ENCODE measurements at regions not wholly inside any gene's neighbourhood (a gene's known extent, or its start where the extent isn't known, plus 50 kb on each side); places are given as distances from the start of the nearest gene placed in this dataset.
"Not testable (repeated sequence)": the region's sequence is repeated elsewhere in the genome, so short reads cannot be mapped to it uniquely, and the experiment has no call there.

DNA sequence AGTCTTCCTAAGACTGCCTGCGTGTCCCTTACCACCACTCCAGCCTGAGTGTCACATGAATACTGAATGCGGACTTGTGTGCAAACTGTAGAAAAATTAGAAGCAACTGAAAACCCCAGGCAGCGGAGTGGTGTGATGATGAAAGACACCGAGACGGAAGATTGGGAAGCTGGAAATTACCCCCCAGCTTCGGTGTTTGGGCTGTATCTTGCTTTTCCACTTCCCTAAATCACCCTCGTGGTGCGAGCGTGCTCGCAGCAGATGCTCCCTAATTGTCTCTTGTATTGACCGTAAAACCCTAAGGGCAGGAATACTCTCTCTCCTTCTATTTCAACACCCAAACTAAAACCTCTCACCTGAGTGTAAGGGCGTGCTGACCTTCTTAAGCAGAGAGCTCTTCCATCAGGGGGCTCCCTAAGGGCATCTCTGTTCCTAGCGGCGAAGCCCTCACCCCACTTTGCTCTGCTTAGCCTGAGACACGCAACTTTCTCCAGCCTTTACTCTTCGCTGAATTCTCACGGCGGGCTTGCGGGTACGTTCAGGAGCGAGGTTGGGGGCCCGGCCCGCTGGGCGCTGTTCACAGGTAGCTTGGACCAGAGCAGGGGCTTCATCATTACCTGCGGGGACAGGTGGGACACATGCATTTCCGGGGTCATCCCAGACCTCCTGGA, 62.4 kb downstream of the CRYBB2 start:
- DNase-seq (ENCODE audit: low read depth in 2 of 2), result no peak

DNA sequence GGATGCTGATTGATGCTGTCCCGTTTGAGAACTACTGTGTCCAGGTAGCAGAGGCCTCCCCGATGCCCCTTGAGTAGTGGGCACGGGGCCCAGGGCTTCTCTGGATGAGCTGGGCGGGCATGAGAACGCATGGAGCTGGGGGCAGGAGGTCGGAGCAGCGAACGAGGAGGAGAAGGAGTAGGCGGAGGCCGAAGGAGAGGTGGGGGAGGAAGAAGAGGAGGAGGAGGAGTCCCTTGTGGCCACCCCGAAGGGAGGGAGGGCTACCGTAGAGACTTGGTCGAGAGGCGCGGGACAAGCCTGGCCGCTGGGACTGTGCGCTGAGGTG, 62.9 kb downstream of the CRYBB2 start:
- DNase-seq (ENCODE audit: low read depth in 2 of 2), result no peak

DNA sequence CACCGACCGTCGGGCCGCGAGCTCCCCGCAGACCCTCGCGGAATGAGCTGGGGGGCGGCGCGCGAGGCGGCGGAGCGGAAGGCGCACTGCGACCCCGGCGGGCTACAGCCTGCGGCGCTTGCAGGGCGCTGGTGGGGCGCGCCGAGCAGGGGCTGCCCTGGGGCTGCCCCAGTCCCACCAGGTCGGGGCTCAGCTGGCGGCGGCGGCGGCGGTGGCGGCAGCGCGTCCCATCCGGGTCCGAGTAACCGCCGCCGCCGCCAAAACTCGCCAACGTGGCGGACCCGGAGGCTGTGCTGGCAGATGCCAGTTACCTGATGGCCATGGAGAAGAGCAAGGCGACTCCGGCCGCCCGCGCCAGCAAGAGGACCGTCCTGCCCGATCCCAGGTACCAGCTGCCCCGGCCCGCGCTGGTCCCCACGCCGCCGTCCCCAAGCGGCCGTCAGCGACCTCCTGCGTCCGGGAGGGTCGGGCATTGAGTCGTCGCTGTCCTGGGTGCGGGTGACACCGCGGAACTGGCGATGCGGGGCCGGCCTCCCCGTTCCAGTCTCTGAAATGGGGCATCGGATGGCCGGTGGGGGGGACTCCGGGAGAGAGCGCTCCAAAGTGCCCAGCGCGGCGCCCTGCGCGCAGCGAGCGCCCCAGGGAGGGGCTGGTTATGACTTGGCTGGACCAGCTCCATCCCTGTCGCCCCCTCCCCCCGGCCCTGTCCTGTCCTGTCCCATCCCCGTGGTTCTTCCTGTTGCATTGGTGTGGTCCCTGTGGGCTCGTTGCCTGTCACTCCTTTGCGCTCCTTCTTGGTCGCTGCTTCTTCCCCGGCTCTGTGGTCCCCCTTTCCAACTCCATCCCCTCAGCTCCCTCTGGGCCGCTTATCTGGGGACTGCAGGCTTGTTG, 63.5 kb downstream of the CRYBB2 start:
- DNase-seq (ENCODE audit: low read depth in 2 of 2), result no peak

DNA sequence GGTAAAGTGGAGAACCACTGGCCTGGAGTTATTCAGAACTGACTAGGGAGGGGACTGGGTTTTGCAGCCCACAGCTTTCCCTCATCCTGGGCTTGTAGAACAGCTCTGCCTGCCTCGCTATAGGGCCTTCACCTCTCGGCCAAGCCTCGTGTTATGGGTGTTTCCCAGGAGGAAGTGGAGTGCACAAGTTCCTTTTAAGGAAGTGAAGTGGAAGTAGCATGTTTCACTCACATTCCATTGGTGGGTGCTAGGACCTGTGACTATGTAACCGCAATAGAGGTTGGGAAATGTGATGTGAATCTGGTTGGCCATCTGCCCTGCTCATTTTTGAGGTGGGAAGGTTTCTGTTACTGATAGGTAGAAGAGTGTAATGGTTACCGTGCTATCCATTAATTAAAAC, 69.0 kb downstream of the CRYBB2 start:
- not testable (repeated sequence) for DNase-seq (ENCODE audit: low read depth in 2 of 2)

DNA sequence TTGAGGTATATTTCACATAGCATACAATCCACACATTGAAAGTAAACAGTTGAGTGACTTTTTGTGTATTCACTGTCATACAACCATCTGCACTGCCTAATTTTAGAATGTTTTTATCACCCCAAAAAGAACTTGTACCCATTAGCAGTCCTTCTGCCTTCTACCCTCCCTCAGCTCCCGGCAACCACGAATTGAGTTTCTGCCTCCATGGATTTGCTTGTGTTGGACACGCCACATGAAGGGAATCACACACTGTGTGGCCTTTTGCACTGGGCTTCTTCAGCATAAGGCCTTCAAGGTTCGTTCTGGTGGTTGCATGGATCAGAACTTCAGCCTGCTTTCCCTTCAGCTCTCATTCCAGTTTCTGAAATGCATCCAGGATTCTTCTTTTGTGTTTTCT, 82.5 kb downstream of the CRYBB2 start:
- DNase-seq (ENCODE audit: low read depth in 2 of 2), result not testable (repeated sequence)

DNA sequence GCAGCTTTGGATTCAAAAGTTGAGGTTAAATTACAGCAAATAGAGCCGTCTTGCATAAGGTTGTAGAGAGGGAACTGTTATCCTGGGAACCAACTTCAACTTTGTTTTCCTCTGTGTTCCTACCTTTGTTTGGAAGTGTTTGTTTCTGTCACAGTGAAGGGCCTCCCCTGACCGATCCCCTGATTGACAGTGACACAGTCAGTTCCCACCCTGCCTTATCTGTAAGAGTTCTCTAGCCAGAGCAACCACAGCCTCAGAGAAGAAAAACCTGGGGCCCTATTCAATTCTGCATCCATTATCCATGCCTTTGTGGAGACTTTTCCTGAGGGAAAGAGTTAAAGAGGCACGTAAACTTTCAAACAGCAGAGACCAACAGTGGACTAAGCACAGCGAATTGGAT, 90.1 kb downstream of the CRYBB2 start:
- not testable (repeated sequence) for DNase-seq (ENCODE audit: low read depth in 2 of 2)

DNA sequence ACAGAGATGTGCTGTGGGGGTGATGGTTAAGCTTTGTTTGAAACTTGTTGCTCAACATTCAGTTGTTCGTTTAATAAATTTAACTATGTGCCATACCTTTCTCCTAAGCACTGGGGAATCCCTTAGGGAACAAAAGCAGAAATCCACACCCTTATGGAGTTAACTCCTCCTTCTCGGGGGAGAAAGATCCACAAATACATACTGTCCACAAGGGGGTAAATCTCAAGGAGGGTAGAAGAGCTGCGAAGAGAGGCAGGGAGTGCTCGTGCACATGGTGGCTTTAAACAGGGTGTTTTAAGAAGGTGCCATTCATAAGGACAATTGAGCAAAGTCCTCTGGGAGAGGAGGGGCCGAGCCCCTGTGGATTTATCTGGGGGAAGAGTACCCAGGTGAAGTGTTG, 92.5 kb downstream of the CRYBB2 start:
- not testable (repeated sequence) for DNase-seq (ENCODE audit: low read depth in 2 of 2)

DNA sequence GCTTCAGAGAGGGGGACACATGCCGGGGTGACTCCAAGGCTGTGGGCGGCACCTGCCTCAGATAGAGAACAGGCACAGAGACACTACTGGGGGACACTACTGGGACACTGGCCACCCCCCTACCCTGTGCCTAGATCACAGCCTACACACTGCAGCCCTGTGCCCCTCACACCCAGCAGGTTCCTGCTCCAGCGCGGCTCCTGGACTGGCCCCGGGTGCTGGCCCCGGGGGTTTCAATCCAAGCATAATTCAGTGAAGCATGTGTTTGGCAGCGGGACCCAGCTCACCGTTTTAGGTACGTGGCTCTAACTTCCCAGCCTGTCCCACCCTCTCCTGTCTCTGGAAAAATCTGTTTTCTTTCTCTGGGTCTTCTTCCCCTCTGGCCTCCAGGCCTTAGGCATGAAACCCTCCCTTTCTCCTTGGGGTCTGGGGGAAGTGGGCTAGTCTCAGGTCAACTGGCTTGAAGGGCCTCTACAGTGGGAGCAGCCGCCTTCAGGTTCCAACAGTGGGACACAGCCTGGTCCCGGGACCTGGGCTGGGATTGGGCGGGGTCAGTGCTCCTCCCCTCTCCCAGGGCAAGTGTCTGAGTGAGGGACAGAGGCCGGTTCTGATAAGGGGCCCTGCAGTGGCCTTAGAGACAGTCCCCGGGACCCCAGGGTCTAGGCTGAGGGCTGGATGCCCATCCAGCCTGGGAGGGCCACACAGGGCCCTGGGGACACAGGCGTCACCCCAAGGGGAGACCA, 98.8 kb downstream of the CRYBB2 start:
- no peak for DNase-seq (ENCODE audit: low read depth in 2 of 2)

DNA sequence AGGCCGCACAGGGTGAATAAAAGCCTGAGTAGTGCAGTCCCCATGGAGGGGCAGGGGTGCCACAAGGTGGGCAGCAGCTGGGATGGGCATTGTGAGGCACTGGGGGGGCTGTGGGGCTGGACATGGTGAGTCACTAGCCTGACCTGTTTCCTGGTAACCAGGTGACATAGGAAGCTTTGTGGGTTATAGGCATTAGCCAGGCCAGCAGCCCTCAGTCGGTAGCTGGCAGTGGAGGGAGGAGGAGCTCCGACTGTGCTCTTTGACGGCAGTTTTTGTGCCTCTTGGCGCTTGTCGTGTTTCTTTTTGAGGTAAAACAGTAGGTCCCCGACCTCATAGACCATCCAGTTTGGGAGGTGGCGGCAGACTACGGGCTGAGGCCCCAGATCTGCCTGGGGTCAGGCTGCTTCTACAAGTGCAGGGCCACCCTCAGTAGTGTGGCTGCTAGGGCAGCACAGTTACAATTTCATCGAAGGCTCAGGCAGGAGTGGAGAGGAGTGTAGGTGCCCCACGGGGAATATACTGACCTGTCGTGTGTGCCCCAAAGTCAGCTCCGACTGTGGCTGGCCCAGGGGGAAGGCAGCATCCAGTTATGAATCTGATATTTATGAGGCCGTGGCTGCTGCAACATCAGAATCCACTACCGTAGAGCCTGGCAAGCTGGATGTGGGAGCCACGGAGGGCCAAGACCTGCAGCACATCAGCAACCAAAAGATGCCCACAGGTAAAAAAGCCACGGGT, 107.7 kb downstream of the CRYBB2 start:
- DNase-seq (ENCODE audit: low read depth in 2 of 2), result no peak

DNA sequence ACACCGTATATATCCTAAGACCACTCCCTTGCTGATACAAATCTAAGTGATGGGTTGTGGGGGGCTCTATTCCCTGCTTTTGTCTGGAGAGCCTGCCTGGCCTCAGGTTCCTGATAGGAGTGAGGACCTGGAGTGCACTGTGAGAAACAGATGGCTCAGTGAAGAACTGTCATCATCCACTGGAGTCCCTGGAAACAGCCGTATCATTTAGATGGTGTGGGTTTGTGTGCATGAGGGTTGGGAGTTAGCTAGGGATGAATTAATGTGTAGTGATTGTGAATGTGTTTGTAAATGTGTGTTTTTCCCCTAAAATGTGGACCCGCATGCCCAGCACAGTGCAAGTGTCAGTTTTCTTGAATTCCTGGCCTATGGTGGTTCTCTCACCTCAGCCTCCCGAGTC, 111.6 kb downstream of the CRYBB2 start:
- no peak for DNase-seq (ENCODE audit: low read depth in 2 of 2)

DNA sequence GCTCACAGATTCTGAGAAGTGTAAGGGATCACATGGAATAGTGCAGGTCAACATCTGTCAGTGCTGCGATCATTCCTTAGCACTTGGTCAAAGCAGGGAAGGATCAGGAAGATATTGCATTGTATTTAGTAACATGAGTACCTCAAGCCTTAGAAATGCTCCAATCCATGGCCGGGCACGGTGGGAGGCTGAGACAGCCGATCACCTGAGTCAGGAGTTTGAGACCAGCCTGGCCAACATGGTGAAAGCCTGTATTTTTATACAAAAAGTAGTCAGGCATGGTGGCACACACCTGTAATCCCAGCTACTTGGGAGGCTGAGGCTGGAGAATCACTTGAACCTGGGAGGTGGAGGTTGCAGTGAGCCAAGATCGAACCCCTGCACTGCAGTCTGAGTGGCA, 112.5 kb downstream of the CRYBB2 start:
- not testable (repeated sequence) for DNase-seq (ENCODE audit: low read depth in 2 of 2)

DNA sequence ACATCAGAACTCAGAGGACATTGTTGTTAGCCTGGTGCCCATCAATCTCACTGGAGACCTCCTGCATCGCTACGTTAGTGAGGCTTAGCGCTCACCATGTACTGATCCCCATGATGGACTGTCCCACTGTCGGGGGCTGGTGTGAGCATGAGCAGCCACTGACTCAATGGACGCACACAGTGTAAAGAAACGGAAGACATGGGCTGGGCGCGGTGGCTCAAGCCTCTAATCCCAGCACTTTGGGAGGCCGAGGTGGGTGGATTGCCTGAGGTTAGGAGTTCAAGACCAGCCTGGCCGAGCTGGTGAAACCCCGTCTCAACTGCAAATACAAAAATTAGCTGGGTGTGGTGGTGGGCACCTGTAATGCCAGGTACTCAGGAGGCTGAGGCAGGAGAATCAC, 112.9 kb downstream of the CRYBB2 start:
- DNase-seq (ENCODE audit: low read depth in 2 of 2), result no peak

DNA sequence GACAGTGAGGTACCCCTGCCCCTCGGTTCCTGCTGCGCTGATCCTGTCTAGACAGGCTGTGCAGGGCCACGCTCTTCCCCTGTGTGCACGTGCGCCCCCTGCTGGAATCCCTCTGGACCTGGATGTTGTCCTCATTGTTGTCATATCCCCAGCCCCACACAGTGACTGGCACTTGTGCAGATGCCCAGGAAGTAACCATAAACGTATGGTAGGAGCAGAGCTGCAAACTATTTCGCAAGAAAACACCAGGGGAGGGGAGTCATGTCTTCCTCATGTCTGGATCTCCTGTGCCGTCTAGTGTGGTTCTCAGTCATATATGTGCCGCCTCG, 114.7 kb downstream of the CRYBB2 start:
- no peak for DNase-seq (ENCODE audit: low read depth in 2 of 2)

DNA sequence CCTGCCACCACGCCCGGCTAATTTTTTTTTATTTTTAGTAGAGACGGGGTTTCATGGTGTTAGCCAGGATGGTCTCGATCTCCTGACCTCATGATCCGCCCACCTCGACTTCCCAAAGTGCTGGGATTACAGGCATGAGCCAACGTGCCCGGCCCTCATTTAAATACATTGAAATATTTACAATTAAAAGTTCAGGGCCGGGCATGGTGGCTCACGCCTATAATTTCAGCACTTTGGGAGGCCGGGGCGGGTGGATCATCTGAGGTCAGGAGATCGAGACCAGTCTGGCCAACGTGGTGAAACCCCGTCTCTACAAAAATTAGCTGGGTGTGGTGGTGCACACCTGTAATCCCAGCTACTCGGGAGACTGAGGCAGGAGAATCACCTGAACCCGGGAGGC, 115.2 kb downstream of the CRYBB2 start:
- not testable (repeated sequence) for DNase-seq (ENCODE audit: low read depth in 2 of 2)

DNA sequence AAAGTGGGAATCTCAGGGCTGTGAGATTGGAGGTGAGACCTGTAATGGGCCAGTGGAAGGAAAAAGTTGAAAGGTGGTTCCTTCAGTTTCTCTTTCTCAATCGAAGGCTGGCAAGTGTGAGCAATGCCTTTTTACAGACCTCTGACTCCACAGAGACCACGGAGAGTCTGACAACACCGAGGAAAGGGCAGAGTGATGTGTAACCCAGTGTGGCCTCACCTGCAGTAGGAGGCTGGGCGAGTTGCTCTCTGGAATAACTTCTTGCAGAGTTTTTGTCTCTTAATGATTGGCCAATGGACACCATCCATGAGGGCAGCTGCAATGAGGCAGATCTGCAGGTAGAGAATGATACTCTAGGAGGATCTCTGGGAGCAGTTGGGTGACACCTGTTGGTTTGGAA, 115.8 kb downstream of the CRYBB2 start:
- not testable (repeated sequence) for DNase-seq (ENCODE audit: low read depth in 2 of 2)

DNA sequence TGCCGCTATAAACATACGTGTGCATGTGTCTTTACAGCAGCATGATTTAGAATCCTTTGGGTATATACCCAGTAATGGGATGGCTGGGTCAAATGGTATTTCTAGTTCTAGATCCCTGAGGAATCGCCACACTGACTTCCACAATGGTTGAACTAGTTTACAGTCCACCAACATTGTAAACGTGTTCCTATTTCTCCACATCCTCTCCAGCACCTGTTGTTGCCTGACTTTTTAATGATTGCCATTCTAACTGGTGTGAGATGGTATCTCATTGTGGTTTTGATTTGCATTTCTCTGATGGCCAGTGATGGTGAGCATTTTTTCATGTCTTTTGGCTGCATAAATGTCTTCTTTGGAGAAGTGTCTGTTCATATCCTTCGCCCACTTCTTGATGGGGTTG, 121.1 kb downstream of the CRYBB2 start:
- not testable (repeated sequence) for DNase-seq (ENCODE audit: low read depth in 2 of 2)

DNA sequence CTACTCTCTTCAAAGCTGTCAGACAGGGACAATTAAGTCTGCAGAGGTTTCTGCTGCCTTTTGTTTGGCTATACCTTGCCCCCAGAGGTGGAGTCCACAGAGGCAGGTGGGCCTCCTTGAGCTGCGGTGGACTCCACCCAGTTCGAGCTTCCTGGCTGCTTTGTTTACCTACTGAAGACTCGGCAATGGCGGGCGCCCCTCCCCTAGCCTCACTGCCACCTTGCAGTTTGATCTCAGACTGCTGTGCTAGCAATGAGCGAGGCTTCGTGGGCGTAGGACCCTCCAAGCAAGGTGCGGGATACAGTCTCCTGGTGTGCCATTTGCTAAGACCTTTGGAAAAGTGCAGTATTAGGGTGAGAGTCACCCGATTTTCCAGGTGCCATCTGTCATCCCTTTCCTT, 124.9 kb downstream of the CRYBB2 start:
- not testable (repeated sequence) for DNase-seq (ENCODE audit: low read depth in 2 of 2)

DNA sequence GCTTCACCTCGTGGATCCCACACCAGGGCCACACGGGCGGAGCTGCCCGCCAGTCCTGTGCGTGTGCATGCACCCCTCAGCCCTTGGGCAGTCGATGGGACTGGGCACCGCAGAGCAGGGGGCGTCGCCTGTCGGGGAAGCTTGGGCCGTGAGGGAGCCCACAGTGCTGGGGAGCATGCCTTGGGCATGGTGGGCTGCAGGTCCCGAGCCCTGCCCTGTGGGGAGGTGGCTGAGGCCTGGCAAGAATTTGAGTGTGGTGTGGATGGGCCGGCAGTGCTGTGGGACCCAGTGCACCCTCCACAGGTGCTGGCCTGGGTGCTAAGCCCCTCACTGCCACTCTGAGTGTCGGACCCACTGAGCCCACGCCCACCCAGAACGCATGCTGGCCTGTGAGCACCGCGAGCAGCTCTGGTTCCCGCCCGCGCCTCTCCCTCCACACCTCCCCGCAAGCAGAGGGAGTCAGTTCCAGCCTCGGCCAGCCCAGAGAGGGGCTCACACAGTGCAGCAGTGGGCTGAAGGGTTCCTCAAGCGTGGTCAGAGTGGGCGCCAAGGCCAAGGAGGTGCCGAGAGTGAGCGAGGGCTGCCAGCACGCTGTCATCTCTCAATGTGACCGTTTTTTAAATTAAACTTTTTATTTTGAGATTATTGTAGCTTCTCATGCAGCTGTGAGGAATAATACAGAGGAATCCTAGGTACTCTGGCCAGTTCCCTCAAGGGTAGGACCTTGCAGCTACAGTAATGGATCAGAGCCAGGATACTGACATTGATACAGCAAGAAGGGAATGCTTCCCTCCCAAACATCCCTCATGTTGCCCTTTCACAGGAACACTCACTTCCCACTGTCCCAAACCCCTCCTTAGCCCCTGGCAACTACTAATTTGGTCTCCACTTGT, 127.7 kb downstream of the CRYBB2 start:
- DNase-seq (ENCODE audit: low read depth in 2 of 2), result no peak

DNA sequence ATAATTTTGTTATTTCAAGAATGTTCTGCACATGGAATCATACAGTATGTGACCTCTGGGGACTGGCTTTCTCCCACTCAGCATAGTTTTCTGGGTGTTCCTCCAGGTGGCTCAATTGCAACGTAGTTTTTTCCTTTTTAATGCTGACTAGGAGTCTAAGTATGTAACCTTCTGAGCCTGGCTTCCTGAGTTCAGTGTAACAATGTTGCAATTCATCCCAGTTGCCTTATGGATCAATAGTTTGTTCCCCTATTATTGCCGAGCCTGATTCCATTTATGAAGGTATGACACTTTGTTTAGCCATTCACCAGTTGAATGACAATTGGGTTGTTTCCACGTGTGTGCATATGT, 128.3 kb downstream of the CRYBB2 start:
- DNase-seq (ENCODE audit: low read depth in 2 of 2), result no peak

DNA sequence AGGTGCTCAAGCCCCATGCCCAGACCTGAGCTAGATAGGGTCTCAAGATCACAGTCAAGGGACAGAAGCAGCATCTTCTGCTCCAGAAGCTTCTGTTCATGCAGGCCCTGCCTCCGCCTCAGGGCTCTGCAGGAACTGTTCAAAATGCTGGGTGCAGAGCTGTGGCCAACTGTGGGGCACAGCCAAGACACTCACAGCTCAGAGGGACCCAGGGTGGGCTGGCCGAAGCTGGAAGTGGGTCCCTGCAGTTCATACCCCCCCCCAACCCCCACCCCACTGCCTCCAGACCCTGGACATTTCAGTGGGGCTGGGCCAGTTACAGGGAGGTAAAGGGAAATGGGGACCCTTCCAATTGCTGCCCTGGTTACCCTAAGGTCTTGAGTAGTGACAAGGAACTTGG, 129.0 kb downstream of the CRYBB2 start:
- DNase-seq (ENCODE audit: low read depth in 2 of 2), result no peak

DNA sequence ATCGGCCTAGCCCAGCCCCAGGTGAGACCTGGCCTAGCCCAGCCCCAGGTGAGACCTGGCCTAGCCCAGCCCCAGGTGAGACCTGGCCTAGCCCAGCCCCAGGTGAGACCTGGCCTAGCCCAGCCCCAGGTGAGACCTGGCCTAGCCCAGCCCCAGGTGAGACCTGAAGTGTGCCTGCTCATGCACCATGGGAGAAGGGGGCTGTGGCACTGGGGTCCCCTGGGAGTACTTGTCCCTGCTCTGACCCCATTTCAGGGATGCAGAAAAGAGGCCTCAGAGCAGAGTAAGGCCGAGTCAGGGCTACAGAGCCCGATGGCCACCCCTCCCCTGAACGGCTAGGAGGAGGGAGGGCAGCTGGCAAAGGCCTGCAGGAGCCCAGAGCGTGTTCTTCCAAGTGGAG, 129.6 kb downstream of the CRYBB2 start:
- not testable (repeated sequence) for DNase-seq (ENCODE audit: low read depth in 2 of 2)

Data from fibroblast of skin of left biceps (primary cell).